PC-9 (cell line): ENCODE measurements at regions not wholly inside any gene's neighbourhood (a gene's known extent, or its start where the extent isn't known, plus 50 kb on each side); places are given as distances from the start of the nearest gene placed in this dataset.

Source experiments
- BruUV-seq: library from RNA; stranded (reverse); fragments of 400-500 nt; replicated peaks from 2 replicates; lab custom pipeline; 2021; lab: Mats Ljungman, UMichigan
- CTCF ChIA-PET: fragments of 300-600 bp; sonication (Branson Sonifier 250); formaldehyde crosslinking; loops from one replicate; lab custom pipeline; 2022; ENCODE audit warnings: antibody characterized with exemption; lab: Charles Lee
- POLR2A ChIA-PET: fragments of 300-600 bp; sonication (Branson Sonifier 250); formaldehyde crosslinking; loops from one replicate; lab custom pipeline; 2022; ENCODE audit warnings: antibody characterized with exemption; ENCODE audit not compliant: unreplicated experiment; lab: Charles Lee
- DNase-seq, 2 experiments: peaks; one replicate each; pipeline versions ENCODE4 v3.0.0 to v3.0.0-alpha.2; 2015 to 2022; ENCODE audit warnings: mixed read lengths in 1 of 2
- H2AFZ ChIP-seq: fragments of 200-600 bp; sonication (generic); 2 replicates; pipeline ENCODE4 v1.8.1; 2017; ENCODE audit warnings: antibody characterized with exemption
- H3F3A ChIP-seq: fragments of 200-600 bp; sonication (generic); 2 replicates; pipeline ENCODE4 v1.8.1; 2017; ENCODE audit warnings: antibody characterized with exemption, mild to moderate bottlenecking, low read depth; ENCODE audit not compliant: insufficient read depth
- H3K27ac ChIP-seq: fragments of 200-600 bp; sonication (generic); 2 replicates; pipeline ENCODE4 v1.6.1; 2016; ENCODE audit warnings: mixed run types
- H3K27me3 ChIP-seq: fragments of 200-600 bp; sonication (generic); 2 replicates; pipeline ENCODE4 v1.6.1; 2016; ENCODE audit warnings: low read depth, mixed run types; ENCODE audit not compliant: insufficient read depth
- H3K36me3 ChIP-seq: fragments of 200-600 bp; sonication (generic); 2 replicates; pipeline ENCODE4 v1.6.1; 2016; ENCODE audit warnings: low read depth, mixed run types
- H3K4me1 ChIP-seq: fragments of 200-600 bp; sonication (generic); replicated peaks from 2 replicates; pipeline ENCODE4 v1.6.1; 2016; ENCODE audit warnings: mixed run types; ENCODE audit not compliant: insufficient read depth
- H3K4me2 ChIP-seq: fragments of 200-600 bp; sonication (generic); 2 replicates; pipeline ENCODE4 v1.6.1; 2017; ENCODE audit warnings: mixed run types
- H3K4me3 ChIP-seq: fragments of 200-600 bp; sonication (generic); 2 replicates; pipeline ENCODE4 v1.6.1; 2016; ENCODE audit warnings: mixed run types
- H3K79me2 ChIP-seq: fragments of 200-600 bp; sonication (generic); 2 replicates; pipeline ENCODE4 v1.6.1; 2017; ENCODE audit warnings: low read depth, mixed run types
- H3K9me2 ChIP-seq: fragments of 200-600 bp; sonication (generic); 2 replicates; pipeline ENCODE4 v1.8.1; 2017; ENCODE audit warnings: mild to moderate bottlenecking; ENCODE audit not compliant: insufficient read depth
- H3K9me3 ChIP-seq: fragments of 200-600 bp; sonication (generic); 2 replicates; pipeline ENCODE4 v1.8.1; 2016; ENCODE audit warnings: low read depth; ENCODE audit not compliant: insufficient read depth
- H4K20me1 ChIP-seq: fragments of 200-600 bp; sonication (generic); 2 replicates; pipeline ENCODE4 v1.8.1; 2017; ENCODE audit not compliant: insufficient read depth
- EZH2 ChIP-seq: fragments of 200-600 bp; sonication (generic); IDR thresholded peaks from 2 replicates; pipeline ENCODE4 v1.8.0; 2017; ENCODE audit warnings: antibody characterized with exemption, low read depth
- intact Hi-C: fragments of 100-400 bp; cut with micrococcal nuclease; formaldehyde crosslinking; loops from one replicate; pipeline ENCODE4 v1.10.0; 2022; ENCODE audit not compliant: unreplicated experiment
- TF ChIP-seq, protein P1 (sequence below): fragments of 200-600 bp; sonication (generic); conservative IDR thresholded peaks from 2 replicates; pipeline ENCODE4 v1.6.1; 2017; ENCODE audit warnings: mixed run types, antibody characterized with exemption, mild to moderate bottlenecking, moderate library complexity

DNA sequence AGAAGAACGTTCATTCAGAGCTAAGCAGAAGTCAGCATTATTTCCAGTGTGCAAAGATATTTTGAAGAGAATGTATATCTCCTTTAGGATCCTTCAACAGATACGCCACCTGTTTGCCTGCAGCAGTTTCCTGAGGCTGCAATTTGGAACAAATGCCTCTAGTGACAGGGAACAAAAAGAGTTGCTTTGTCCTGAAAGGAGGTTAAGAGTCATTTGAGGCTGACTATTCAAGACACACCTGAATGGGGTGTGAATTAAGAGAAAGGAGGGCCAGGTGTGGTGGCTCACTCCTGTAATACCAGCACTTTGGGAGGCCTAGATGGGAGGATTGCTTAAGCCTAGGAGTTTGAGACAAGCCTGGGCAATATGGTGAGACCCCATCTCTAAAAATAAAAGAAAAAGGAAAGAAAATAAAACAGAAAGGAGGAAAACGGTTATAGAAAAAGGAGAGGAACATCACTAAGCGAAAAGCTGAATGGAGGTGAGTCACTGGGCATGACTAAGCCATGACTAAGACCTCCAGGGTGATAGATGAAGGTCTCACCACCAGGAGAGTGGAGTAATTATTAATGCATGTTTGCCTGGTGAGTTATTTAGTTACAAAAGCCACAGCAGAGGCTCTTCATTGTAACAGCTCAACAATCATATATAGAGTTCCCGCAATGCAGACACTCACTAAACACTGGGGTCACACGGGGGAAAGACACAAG lies 255.2 kb upstream of the TNC start:
- no peaks in the 10 kb centered on the region for H4K20me1 ChIP-seq
- intact Hi-C loops: loop anchor here (1.0 to 5.0 kb wide), 10 partner anchors 21 to 465 kb away; no protein-coding TSS in a partner anchor
- no peaks in the 10 kb centered on the region for H3K79me2 ChIP-seq
- ChIA-PET POLR2A (interaction anchor here (0.6 kb wide), 2 partner anchors 27 to 774 kb away, joined by 7 to 12 read pairs; no protein-coding TSS in a partner anchor), CTCF (no interaction called here)
- H3K27me3 ChIP-seq: no peaks in the 10 kb centered on the region
- H3K4me1 ChIP-seq: peaks cover 33% of the 10 kb centered on the region
- DNase-seq: peak; percentile 77 to 95
- H3K27ac ChIP-seq: peak overlapping the region; percentile 90
- peaks cover 9% of the 10 kb centered on the region; the same call in 1 of the 2 replicates for H3K9me3 ChIP-seq
- H3K4me2 ChIP-seq: peak overlapping the region; percentile 67
- H3F3A ChIP-seq: peaks cover 30% of the 10 kb centered on the region
- no peaks in the 10 kb centered on the region for H3K9me2 ChIP-seq
- TF ChIP-seq EZH2: no peak
- TF ChIP-seq, protein P1, sequence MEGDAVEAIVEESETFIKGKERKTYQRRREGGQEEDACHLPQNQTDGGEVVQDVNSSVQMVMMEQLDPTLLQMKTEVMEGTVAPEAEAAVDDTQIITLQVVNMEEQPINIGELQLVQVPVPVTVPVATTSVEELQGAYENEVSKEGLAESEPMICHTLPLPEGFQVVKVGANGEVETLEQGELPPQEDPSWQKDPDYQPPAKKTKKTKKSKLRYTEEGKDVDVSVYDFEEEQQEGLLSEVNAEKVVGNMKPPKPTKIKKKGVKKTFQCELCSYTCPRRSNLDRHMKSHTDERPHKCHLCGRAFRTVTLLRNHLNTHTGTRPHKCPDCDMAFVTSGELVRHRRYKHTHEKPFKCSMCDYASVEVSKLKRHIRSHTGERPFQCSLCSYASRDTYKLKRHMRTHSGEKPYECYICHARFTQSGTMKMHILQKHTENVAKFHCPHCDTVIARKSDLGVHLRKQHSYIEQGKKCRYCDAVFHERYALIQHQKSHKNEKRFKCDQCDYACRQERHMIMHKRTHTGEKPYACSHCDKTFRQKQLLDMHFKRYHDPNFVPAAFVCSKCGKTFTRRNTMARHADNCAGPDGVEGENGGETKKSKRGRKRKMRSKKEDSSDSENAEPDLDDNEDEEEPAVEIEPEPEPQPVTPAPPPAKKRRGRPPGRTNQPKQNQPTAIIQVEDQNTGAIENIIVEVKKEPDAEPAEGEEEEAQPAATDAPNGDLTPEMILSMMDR: no peak
- peak overlapping the region; percentile 70 for H2AFZ ChIP-seq
- peak overlapping the region; percentile 31; the same call in 1 of the 2 replicates for H3K4me3 ChIP-seq
- no peaks in the 10 kb centered on the region for H3K36me3 ChIP-seq
- BruUV-seq: no TSS peak

DNA sequence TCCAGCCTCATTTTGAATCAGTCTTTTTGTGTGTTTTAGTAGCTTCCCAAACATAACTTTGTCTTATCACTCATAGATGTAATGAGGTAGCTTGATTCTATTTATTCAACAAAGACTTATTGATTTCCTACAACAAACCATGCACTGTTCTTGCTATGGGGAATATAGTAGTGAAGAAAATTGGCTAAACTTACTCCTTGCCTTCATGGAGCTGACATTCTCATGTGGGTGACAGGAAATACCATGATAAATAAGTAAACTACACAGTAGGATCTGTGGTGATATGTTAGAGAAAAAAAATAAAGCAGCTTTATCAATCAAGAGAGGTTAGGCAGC lies 255.7 kb upstream of the TNC start:
- no peak for TF ChIP-seq EZH2
- TF ChIP-seq, protein P1: no peak
- H3K9me2 ChIP-seq: no peaks in the 10 kb centered on the region
- peaks cover 33% of the 10 kb centered on the region for H3K4me1 ChIP-seq
- no peaks in the 10 kb centered on the region for H3K27me3 ChIP-seq
- H3K36me3 ChIP-seq: no peaks in the 10 kb centered on the region
- H3K27ac ChIP-seq: peak overlapping the region; percentile 90
- peaks cover 30% of the 10 kb centered on the region for H3F3A ChIP-seq
- intact Hi-C loops: loop anchor here (1.0 to 5.0 kb wide), 10 partner anchors 21 to 465 kb away; no protein-coding TSS in a partner anchor
- peak overlapping the region; percentile 67 for H3K4me2 ChIP-seq
- no peaks in the 10 kb centered on the region for H3K79me2 ChIP-seq
- no peak for DNase-seq
- POLR2A ChIA-PET: interaction anchor here (0.6 kb wide), 1 partner anchor 774 kb away, joined by 12 read pairs; no protein-coding TSS in a partner anchor
- CTCF ChIA-PET: interaction anchor here (0.6 kb wide), 1 partner anchor 15 kb away, joined by 4 read pairs; no protein-coding TSS in a partner anchor
- H3K9me3 ChIP-seq: peaks cover 7% of the 10 kb centered on the region; the same call in 1 of the 2 replicates
- H2AFZ ChIP-seq: no peak overlapping the region
- TSS peak; percentile 95 for BruUV-seq
- no peak overlapping the region for H3K4me3 ChIP-seq
- no peaks in the 10 kb centered on the region for H4K20me1 ChIP-seq

DNA sequence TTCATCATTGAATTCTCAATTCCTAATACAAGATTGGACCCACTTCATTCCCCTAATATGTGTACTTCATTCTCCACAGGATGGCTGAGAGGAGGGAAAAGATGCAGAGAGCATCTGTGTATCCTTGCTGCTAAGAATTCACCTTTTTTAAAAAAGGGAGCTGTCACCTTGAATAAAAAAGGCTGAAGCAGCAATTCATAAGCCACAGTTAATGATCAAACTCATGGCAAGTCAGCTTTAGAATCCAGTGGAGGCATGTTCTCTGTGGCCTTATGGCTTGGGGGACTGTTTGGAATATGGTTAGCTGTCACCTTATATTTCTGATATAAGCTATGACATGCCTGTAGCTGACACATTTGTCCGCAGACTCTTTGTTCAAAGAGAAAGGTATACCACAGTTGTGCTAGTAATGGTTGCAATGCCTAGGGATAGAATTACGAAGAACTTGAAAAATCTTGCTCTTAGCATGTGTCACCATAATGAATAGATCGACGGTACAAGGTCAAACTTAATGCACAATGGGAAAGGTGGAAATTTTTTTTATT lies 256.8 kb upstream of the TNC start:
- intact Hi-C loops: loop anchor here (5.0 kb wide), 4 partner anchors 97 to 813 kb away; no protein-coding TSS in a partner anchor
- POLR2A ChIA-PET: no interaction called here
- Histone ChIP-seq H3F3A (peaks cover 30% of the 10 kb centered on the region), H3K4me1 (peaks cover 33% of the 10 kb centered on the region), H2AFZ (no peak overlapping the region), H3K79me2 (no peaks in the 10 kb centered on the region), H4K20me1 (no peaks in the 10 kb centered on the region), H3K9me3 (peaks cover 7% of the 10 kb centered on the region; the same call in 1 of the 2 replicates), H3K4me2 (no peak overlapping the region), H3K9me2 (no peaks in the 10 kb centered on the region), H3K4me3 (no peak overlapping the region), H3K27me3 (no peaks in the 10 kb centered on the region), H3K27ac (peak overlapping the region; percentile 90), H3K36me3 (no peaks in the 10 kb centered on the region)
- TF ChIP-seq, protein P1: no peak
- no peak for TF ChIP-seq EZH2
- BruUV-seq: no TSS peak
- DNase-seq: no peak
- CTCF ChIA-PET: no interaction called here
